NCI-H69 (cell line): ENCODE measurements at regions not wholly inside any gene's neighbourhood (a gene's known extent, or its start where the extent isn't known, plus 50 kb on each side); places are given as distances from the start of the nearest gene placed in this dataset.
A peak's percentile ranks its signal among the peaks of the same experiment; 100 is the strongest.

ENCODE experiments used
- DNase-seq: peaks from one replicate; lab custom pipeline; 2025; lab: John Stamatoyannopoulos, UW

GRCh38 chr13:53201454-53202225 is 173.0 kb downstream of the OLFM4 start:
- no peak for DNase-seq

- no peak for DNase-seq
Measured at GRCh38 chr13:53204598-53204997, 176.0 kb downstream of the OLFM4 start.

GRCh38 chr13:53206455-53206854 is 177.8 kb downstream of the OLFM4 start:
- peak; percentile 54 for DNase-seq

GRCh38 chr13:53207556-53207955 is 178.9 kb downstream of the OLFM4 start:
- DNase-seq: peak; percentile 17

- DNase-seq: no peak
Measured at GRCh38 chr13:53214433-53214832, 185.8 kb downstream of the OLFM4 start.

GRCh38 chr13:53215563-53215962 is 186.9 kb downstream of the OLFM4 start:
- no peak for DNase-seq

GRCh38 chr13:53216773-53217172 is 188.2 kb downstream of the OLFM4 start:
- peak; percentile 22 for DNase-seq

GRCh38 chr13:53217194-53217593 is 188.6 kb downstream of the OLFM4 start:
- DNase-seq: peak; percentile 63

GRCh38 chr13:53220038-53220437 is 191.4 kb downstream of the OLFM4 start:
- DNase-seq: no peak

GRCh38 chr13:53237696-53238095 is 209.1 kb downstream of the OLFM4 start:
- no peak for DNase-seq

GRCh38 chr13:53238261-53238660 is 209.6 kb downstream of the OLFM4 start:
- DNase-seq: peak; percentile 82

- no peak for DNase-seq
Measured at GRCh38 chr13:53240401-53241025, 211.9 kb downstream of the OLFM4 start.

GRCh38 chr13:53241891-53242348 is 213.3 kb downstream of the OLFM4 start:
- peak; percentile 96 for DNase-seq

- DNase-seq: no peak
Measured at GRCh38 chr13:53249236-53249635, 220.6 kb downstream of the OLFM4 start.

GRCh38 chr13:53250272-53250875 is 221.8 kb downstream of the OLFM4 start:
- peak; percentile 85 for DNase-seq

- DNase-seq: no peak
Measured at GRCh38 chr13:53250977-53251376, 222.4 kb downstream of the OLFM4 start.

GRCh38 chr13:53254500-53254899 is 225.9 kb downstream of the OLFM4 start:
- no peak for DNase-seq

GRCh38 chr13:53255795-53256194 is 227.2 kb downstream of the OLFM4 start:
- no peak for DNase-seq

GRCh38 chr13:53260594-53260993 is 232.0 kb downstream of the OLFM4 start:
- no peak for DNase-seq

GRCh38 chr13:53264751-53265385 is 236.3 kb downstream of the OLFM4 start:
- DNase-seq: no peak

- no peak for DNase-seq
Measured at GRCh38 chr13:53266757-53267156, 238.1 kb downstream of the OLFM4 start.

GRCh38 chr13:53269634-53270033 is 241.0 kb downstream of the OLFM4 start:
- DNase-seq: no peak

GRCh38 chr13:53272873-53273272 is 244.3 kb downstream of the OLFM4 start:
- no peak for DNase-seq
